ENCODE measurements at regions not wholly inside any gene's neighbourhood (a gene's known extent, or its start where the extent isn't known, plus 50 kb on each side); places are given as distances from the start of the nearest gene placed in this dataset.

- no peak for DNase-seq
These were observed 544.4 kb downstream of the EFNA5 start for GRCh38 chr5:107126341-107126740.

- DNase-seq = no peak
These were observed 546.4 kb downstream of the EFNA5 start for GRCh38 chr5:107124376-107124775.

GRCh38 chr5:107123014-107123413 is 547.7 kb downstream of the EFNA5 start:
- DNase-seq = no peak

- DNase-seq = no peak
These were observed 548.8 kb downstream of the EFNA5 start for GRCh38 chr5:107121793-107122519.

GRCh38 chr5:107119656-107120055 is 551.1 kb downstream of the EFNA5 start:
- DNase-seq = no peak

- no peak for DNase-seq
These were observed 552.3 kb downstream of the EFNA5 start for GRCh38 chr5:107118184-107119019.

- DNase-seq = no peak
These were observed 558.5 kb downstream of the EFNA5 start for GRCh38 chr5:107112216-107112615.

- DNase-seq = no peak
These were observed 566.4 kb downstream of the EFNA5 start for GRCh38 chr5:107104040-107104995.

GRCh38 chr5:107103522-107103921 is 567.2 kb downstream of the EFNA5 start:
- DNase-seq = no peak

- DNase-seq = no peak
These were observed 570.6 kb downstream of the EFNA5 start for GRCh38 chr5:107100121-107100520.

- no peak for DNase-seq
These were observed 571.2 kb downstream of the EFNA5 start for GRCh38 chr5:107099506-107099905.

- no peak for DNase-seq
These were observed 578.0 kb downstream of the EFNA5 start for GRCh38 chr5:107092695-107093094.

- no peak for DNase-seq
These were observed 580.2 kb downstream of the EFNA5 start for GRCh38 chr5:107090506-107090905.

GRCh38 chr5:107088907-107089306 is 581.8 kb downstream of the EFNA5 start:
- DNase-seq = no peak

GRCh38 chr5:107085572-107085971 is 585.2 kb downstream of the EFNA5 start:
- no peak for DNase-seq

- no peak for DNase-seq
These were observed 595.7 kb downstream of the EFNA5 start for GRCh38 chr5:107074996-107075395.

- no peak for DNase-seq
These were observed 597.8 kb downstream of the EFNA5 start for GRCh38 chr5:107072967-107073366.

GRCh38 chr5:107072440-107072839 is 598.3 kb downstream of the EFNA5 start:
- no peak for DNase-seq

- no peak for DNase-seq
These were observed 602.0 kb downstream of the EFNA5 start for GRCh38 chr5:107068782-107069181.

GRCh38 chr5:107067395-107067794 is 603.3 kb downstream of the EFNA5 start:
- no peak for DNase-seq

- no peak for DNase-seq
These were observed 607.2 kb downstream of the EFNA5 start for GRCh38 chr5:107063511-107063910.

- no peak for DNase-seq
These were observed 611.9 kb downstream of the EFNA5 start for GRCh38 chr5:107058803-107059202.

- DNase-seq = no peak
These were observed 612.5 kb downstream of the EFNA5 start for GRCh38 chr5:107058235-107058634.
